Breast epithelium (tissue), 3 donors: ENCODE measurements at regions not wholly inside any gene's neighbourhood (a gene's known extent, or its start where the extent isn't known, plus 50 kb on each side); places are given as distances from the start of the nearest gene placed in this dataset.

Experiments
- POLR2A ChIP-seq: fragments of 450-650 bp; IDR thresholded peaks from one replicate; pipeline ENCODE4 v1.6.1; 2016; ENCODE audit warnings: antibody characterized with exemption, mild to moderate bottlenecking, moderate library complexity
- POLR2AphosphoS5 ChIP-seq, 3 donors: sonication (generic); formaldehyde crosslinking; IDR thresholded peaks; one replicate each; pipeline ENCODE4 v1.6.1; 2017; ENCODE audit warnings: antibody characterized with exemption in 3 of 3
- TF ChIP-seq, protein P1 (sequence below), 3 donors: fragments of 450-650 bp; IDR thresholded peaks; one replicate each; pipeline ENCODE4 v1.5.1; 2016 to 2017; ENCODE audit warnings: antibody characterized with exemption in 3 of 3, mild to moderate bottlenecking in 3 of 3, moderate library complexity in 3 of 3

- TF ChIP-seq, protein P1, sequence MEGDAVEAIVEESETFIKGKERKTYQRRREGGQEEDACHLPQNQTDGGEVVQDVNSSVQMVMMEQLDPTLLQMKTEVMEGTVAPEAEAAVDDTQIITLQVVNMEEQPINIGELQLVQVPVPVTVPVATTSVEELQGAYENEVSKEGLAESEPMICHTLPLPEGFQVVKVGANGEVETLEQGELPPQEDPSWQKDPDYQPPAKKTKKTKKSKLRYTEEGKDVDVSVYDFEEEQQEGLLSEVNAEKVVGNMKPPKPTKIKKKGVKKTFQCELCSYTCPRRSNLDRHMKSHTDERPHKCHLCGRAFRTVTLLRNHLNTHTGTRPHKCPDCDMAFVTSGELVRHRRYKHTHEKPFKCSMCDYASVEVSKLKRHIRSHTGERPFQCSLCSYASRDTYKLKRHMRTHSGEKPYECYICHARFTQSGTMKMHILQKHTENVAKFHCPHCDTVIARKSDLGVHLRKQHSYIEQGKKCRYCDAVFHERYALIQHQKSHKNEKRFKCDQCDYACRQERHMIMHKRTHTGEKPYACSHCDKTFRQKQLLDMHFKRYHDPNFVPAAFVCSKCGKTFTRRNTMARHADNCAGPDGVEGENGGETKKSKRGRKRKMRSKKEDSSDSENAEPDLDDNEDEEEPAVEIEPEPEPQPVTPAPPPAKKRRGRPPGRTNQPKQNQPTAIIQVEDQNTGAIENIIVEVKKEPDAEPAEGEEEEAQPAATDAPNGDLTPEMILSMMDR (IDR thresholded peaks at IDR 0.05) = no peak
- no peak for TF ChIP-seq POLR2AphosphoS5 (IDR thresholded peaks at IDR 0.05)
- TF ChIP-seq POLR2A = no peak
Observed at GRCh38 chr3:25178672-25179071, 249.4 kb upstream of the RARB start.
